ENCODE measurements at regions not wholly inside any gene's neighbourhood (a gene's known extent, or its start where the extent isn't known, plus 50 kb on each side); places are given as distances from the start of the nearest gene placed in this dataset.

DNA sequence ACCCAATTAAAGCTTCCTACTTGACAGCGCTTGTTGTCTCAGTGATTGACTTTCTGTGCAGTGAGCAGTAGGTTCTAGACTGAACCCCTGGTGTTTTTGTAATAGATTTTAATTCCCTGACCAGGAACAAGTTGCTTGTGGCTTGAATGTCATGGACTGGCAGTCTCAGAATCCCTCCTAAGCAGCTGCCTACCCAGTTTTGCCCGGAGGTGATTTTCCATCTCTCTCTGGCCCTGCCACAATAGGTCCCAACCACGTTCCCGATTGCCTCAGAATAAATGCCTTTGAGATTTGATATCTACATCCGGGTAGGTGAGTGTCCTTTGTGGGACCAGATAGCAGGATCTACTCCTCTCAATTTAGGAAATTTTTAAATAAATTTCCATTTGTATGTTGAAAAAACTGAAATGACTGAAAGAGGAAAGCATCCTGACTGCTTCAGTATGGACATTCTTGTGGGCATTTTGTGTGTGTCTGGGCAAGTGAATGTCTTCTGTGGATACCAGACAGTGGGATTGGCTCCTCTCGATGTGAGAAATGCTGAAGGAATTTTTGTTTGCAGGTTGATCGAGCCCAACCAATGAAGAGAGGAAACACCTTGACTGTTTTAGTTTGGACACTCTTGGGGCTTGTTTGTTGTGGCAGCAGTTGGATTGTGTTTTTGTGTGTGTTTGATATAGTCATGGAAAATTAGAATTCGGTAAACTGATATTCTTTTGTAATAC, 1607.4 kb downstream of the C4orf33 start:
- no peak overlapping the region for H2AK9ac ChIP-seq (replicated peaks; ENCODE audit: low read depth, low read length, poor library complexity)
- no peak overlapping the region for H2BK5ac ChIP-seq (ENCODE audit: low read depth, low read length, poor library complexity, severe bottlenecking)
- H2BK20ac ChIP-seq (ENCODE audit: low read depth, low read length), result no peak overlapping the region
- H3K23ac ChIP-seq (ENCODE audit: low read depth, low read length), result no peak overlapping the region
- DNase-seq (no peak), ATAC-seq (ENCODE audit: low read depth) (no peak)
- no peak overlapping the region for H3K27ac ChIP-seq (ENCODE audit: insufficient read depth, low read length)
- no peak overlapping the region for H3K4me3 ChIP-seq (ENCODE audit: insufficient read depth, low read depth, low read length)
- H3K4me1 ChIP-seq (ENCODE audit: control insufficient read depth, insufficient read depth, low read length), result no peaks in the 10 kb centered on the region
- H3K36me3 ChIP-seq (ENCODE audit: control insufficient read depth, insufficient read depth, low read length), result no peaks in the 10 kb centered on the region
- no peak for TF ChIP-seq FOS (IDR thresholded peaks at IDR 0.05; ENCODE audit: low read depth, low read length)
- no peak for TF ChIP-seq MAFK (IDR thresholded peaks at IDR 0.05; ENCODE audit: low read depth, low read length)
- no peak overlapping the region for H3K56ac ChIP-seq (ENCODE audit: extremely low read depth, insufficient read depth, low read length)
- no peak overlapping the region for H2BK15ac ChIP-seq (ENCODE audit: low read depth, low read length)
- ChIA-PET CTCF (no interaction called here), POLR2A (ENCODE audit: unreplicated experiment) (no interaction called here)
- H3K9me3 ChIP-seq (ENCODE audit: control insufficient read depth, insufficient read depth, low read length), result peaks cover 4% of the 10 kb centered on the region; the same call in 1 of the 2 replicates
- H4K5ac ChIP-seq (ENCODE audit: low read depth, low read length), result no peak overlapping the region
- H3K27me3 ChIP-seq (ENCODE audit: control insufficient read depth, insufficient read depth, low read length), result no peaks in the 10 kb centered on the region
- no peak overlapping the region for H2AK5ac ChIP-seq (ENCODE audit: low read depth, low read length)
- H3K79me1 ChIP-seq (ENCODE audit: low read depth in 1 of 2, low read length in 2 of 2), result no peaks in the 10 kb centered on the region
- no peak overlapping the region for H3K14ac ChIP-seq (replicated peaks; ENCODE audit: low read depth, low read length)
- H2AFZ ChIP-seq (replicated peaks; ENCODE audit: low read length, poor library complexity), result no peak overlapping the region
- no peak overlapping the region for H2BK120ac ChIP-seq (ENCODE audit: low read depth, low read length)
- H3K18ac ChIP-seq (ENCODE audit: low read depth, low read length), result no peak overlapping the region
- H3K4me2 ChIP-seq (ENCODE audit: low read depth, low read length), result no peak overlapping the region
- in situ Hi-C loops (cut with MboI; ENCODE audit: low sequenced_read_pairs) (no loop called here), dilution Hi-C loops (cut with HindIII; ENCODE audit: low sequenced_read_pairs, unreplicated experiment) (no loop called here), intact Hi-C loops (cut with micrococcal nuclease) (no loop called here)
- no peak overlapping the region for H4K8ac ChIP-seq (ENCODE audit: low read depth in 2 of 2, low read length in 2 of 2)
- H3K9me1 ChIP-seq (ENCODE audit: insufficient read depth, low read length), result no peaks in the 10 kb centered on the region
- no TSS peak for BruUV-seq (replicated peaks)
- no peak overlapping the region for H3K4ac ChIP-seq (ENCODE audit: low read depth, low read length)
- no peak overlapping the region for H3K9ac ChIP-seq (ENCODE audit: low read depth, low read length)
- H4K20me1 ChIP-seq (ENCODE audit: insufficient read depth, low read length), result no peaks in the 10 kb centered on the region
- 41% methylated on average over 2 of the region's 8 CpGs; no CpG with 5 or more reads in 1 of the 2 experiments for WGBS, 2 experiments (ENCODE audit: extremely low coverage in 2 of 2, insufficient read length in 1 of 2)
- no peak overlapping the region for H4K91ac ChIP-seq (ENCODE audit: insufficient read depth, low read depth, low read length)

Data from IMR-90 (cell line).